ENCODE measurements at regions not wholly inside any gene's neighbourhood (a gene's known extent, or its start where the extent isn't known, plus 50 kb on each side); places are given as distances from the start of the nearest gene placed in this dataset.

DNA sequence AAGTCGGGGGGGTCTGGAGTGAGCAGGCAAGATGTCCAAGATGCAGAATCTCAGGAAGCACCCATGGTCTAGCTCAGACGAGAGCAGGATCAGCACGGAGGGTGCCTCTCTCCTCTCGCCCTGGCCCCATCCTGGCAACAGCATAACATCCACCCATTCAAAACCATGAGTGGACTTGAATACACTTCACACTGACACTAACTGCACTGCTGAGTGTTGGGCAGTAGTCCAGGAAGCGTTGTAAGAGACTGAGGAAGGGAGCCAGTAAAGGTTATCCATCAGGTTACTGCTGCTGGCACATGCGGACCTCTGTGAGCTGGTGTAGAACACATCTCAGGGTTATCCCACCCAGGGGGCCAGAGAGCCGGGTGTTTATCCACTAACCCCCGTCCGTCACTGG lies 131.0 kb upstream of the TOPAZ1 start:
- TF ChIP-seq CHD2 (IDR thresholded peaks at IDR 0.05; ENCODE audit: low read length, partially characterized antibody) (no peak), RFX5 (IDR thresholded peaks at IDR 0.05; ENCODE audit: low read length) (no peak), EZH2phosphoT487 (IDR thresholded peaks at IDR 0.05; ENCODE audit: borderline replicate concordance, low read depth) (no peak), EP300 (IDR thresholded peaks at IDR 0.05; ENCODE audit: borderline replicate concordance in 1 of 2, low read depth in 1 of 2, low read length in 1 of 2) (no peak), MAX (IDR thresholded peaks at IDR 0.05; ENCODE audit: low read depth) (no peak), RAD21 (IDR thresholded peaks at IDR 0.05; ENCODE audit: low read length) (no peak)
- TF ChIP-seq, protein P1, sequence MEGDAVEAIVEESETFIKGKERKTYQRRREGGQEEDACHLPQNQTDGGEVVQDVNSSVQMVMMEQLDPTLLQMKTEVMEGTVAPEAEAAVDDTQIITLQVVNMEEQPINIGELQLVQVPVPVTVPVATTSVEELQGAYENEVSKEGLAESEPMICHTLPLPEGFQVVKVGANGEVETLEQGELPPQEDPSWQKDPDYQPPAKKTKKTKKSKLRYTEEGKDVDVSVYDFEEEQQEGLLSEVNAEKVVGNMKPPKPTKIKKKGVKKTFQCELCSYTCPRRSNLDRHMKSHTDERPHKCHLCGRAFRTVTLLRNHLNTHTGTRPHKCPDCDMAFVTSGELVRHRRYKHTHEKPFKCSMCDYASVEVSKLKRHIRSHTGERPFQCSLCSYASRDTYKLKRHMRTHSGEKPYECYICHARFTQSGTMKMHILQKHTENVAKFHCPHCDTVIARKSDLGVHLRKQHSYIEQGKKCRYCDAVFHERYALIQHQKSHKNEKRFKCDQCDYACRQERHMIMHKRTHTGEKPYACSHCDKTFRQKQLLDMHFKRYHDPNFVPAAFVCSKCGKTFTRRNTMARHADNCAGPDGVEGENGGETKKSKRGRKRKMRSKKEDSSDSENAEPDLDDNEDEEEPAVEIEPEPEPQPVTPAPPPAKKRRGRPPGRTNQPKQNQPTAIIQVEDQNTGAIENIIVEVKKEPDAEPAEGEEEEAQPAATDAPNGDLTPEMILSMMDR (IDR thresholded peaks at IDR 0.05): no peak
